ENCODE measurements at regions not wholly inside any gene's neighbourhood (a gene's known extent, or its start where the extent isn't known, plus 50 kb on each side); places are given as distances from the start of the nearest gene placed in this dataset.

DNA sequence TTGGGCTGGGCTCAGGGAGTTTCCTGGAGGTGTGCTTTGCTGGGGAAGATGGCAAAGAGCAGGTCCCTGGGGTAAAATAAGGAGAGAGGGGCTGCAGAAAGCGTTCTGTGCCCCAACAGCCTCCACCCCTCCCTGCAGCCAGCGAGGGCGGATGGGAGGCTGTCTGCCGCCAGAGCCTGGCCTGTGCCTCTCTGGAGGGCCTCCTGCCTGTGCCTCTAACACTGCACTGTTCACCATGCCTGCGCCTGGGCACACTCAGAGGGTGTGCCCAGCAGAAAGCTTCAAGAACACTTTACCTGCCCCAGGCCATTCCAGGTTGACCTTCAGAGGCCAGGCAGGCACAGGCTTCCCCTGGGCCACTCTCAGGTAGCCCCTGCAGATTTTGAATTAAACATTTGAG lies 77.7 kb upstream of the KLF13 start (continued):
- TF ChIP-seq, protein P1, sequence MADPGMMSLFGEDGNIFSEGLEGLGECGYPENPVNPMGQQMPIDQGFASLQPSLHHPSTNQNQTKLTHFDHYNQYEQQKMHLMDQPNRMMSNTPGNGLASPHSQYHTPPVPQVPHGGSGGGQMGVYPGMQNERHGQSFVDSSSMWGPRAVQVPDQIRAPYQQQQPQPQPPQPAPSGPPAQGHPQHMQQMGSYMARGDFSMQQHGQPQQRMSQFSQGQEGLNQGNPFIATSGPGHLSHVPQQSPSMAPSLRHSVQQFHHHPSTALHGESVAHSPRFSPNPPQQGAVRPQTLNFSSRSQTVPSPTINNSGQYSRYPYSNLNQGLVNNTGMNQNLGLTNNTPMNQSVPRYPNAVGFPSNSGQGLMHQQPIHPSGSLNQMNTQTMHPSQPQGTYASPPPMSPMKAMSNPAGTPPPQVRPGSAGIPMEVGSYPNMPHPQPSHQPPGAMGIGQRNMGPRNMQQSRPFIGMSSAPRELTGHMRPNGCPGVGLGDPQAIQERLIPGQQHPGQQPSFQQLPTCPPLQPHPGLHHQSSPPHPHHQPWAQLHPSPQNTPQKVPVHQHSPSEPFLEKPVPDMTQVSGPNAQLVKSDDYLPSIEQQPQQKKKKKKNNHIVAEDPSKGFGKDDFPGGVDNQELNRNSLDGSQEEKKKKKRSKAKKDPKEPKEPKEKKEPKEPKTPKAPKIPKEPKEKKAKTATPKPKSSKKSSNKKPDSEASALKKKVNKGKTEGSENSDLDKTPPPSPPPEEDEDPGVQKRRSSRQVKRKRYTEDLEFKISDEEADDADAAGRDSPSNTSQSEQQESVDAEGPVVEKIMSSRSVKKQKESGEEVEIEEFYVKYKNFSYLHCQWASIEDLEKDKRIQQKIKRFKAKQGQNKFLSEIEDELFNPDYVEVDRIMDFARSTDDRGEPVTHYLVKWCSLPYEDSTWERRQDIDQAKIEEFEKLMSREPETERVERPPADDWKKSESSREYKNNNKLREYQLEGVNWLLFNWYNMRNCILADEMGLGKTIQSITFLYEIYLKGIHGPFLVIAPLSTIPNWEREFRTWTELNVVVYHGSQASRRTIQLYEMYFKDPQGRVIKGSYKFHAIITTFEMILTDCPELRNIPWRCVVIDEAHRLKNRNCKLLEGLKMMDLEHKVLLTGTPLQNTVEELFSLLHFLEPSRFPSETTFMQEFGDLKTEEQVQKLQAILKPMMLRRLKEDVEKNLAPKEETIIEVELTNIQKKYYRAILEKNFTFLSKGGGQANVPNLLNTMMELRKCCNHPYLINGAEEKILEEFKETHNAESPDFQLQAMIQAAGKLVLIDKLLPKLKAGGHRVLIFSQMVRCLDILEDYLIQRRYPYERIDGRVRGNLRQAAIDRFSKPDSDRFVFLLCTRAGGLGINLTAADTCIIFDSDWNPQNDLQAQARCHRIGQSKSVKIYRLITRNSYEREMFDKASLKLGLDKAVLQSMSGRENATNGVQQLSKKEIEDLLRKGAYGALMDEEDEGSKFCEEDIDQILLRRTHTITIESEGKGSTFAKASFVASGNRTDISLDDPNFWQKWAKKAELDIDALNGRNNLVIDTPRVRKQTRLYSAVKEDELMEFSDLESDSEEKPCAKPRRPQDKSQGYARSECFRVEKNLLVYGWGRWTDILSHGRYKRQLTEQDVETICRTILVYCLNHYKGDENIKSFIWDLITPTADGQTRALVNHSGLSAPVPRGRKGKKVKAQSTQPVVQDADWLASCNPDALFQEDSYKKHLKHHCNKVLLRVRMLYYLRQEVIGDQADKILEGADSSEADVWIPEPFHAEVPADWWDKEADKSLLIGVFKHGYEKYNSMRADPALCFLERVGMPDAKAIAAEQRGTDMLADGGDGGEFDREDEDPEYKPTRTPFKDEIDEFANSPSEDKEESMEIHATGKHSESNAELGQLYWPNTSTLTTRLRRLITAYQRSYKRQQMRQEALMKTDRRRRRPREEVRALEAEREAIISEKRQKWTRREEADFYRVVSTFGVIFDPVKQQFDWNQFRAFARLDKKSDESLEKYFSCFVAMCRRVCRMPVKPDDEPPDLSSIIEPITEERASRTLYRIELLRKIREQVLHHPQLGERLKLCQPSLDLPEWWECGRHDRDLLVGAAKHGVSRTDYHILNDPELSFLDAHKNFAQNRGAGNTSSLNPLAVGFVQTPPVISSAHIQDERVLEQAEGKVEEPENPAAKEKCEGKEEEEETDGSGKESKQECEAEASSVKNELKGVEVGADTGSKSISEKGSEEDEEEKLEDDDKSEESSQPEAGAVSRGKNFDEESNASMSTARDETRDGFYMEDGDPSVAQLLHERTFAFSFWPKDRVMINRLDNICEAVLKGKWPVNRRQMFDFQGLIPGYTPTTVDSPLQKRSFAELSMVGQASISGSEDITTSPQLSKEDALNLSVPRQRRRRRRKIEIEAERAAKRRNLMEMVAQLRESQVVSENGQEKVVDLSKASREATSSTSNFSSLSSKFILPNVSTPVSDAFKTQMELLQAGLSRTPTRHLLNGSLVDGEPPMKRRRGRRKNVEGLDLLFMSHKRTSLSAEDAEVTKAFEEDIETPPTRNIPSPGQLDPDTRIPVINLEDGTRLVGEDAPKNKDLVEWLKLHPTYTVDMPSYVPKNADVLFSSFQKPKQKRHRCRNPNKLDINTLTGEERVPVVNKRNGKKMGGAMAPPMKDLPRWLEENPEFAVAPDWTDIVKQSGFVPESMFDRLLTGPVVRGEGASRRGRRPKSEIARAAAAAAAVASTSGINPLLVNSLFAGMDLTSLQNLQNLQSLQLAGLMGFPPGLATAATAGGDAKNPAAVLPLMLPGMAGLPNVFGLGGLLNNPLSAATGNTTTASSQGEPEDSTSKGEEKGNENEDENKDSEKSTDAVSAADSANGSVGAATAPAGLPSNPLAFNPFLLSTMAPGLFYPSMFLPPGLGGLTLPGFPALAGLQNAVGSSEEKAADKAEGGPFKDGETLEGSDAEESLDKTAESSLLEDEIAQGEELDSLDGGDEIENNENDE (IDR thresholded peaks at IDR 0.05; ENCODE audit: insufficient replicate concordance, low read length), result no peak
